Jurkat, Clone E6-1 (cell line): ENCODE measurements at regions not wholly inside any gene's neighbourhood (a gene's known extent, or its start where the extent isn't known, plus 50 kb on each side); places are given as distances from the start of the nearest gene placed in this dataset.

Source experiments
- DNase-seq: peaks from one replicate; pipeline ENCODE4 v3.0.0-alpha.2; 2011; ENCODE audit warnings: low read depth, low spot score
- H3K4me3 ChIP-seq: 2 replicates; pipeline ENCODE4 v1.5.1; 2011; ENCODE audit warnings: mild to moderate bottlenecking, low read length, control low read depth, moderate library complexity

DNA sequence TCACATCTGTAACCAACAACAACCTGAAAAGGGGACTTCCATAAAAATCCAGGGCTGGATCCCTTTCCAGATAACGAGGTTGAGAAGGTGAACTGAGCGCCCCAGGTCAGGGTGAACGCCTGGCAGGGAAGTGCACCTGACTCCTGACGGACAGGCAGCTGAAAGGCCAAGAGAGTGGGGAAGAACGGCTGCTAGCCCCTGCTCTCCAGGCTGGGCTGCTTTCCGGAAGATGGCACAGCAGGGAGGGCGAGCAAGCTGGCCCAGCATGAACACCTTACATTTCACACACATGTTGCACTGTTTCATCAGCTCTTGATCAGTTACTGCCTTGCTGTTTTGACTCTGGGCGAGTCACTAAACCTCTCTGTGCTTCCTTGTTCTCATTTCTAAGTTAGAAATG is 127.2 kb upstream of the IQSEC1 start:
- DNase-seq = no peak
- H3K4me3 ChIP-seq = no peak overlapping the region

DNA sequence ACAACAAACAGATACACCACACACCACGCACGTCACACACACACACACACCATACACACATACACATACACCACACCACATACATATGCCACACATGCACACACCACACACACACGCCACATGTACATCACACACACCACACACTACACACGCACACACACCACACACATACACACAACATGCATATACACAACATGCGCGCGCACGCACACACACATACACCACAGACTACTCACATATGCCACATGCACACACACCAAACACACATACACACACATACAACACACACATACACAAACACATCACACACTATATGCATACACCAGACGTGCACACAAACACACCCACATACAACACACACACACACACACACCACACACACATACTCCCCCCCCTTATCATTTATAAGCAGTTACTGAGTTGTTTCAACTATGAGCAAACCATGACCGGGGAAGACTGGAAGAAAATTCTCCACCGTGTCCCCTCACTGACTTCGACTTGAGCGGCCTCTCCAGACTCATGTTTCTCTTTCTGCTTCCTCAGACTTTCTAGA is 126.7 kb upstream of the IQSEC1 start:
- no peak for DNase-seq
- no peak overlapping the region for H3K4me3 ChIP-seq

GRCh38 chr3:13199006-13199776 is 126.0 kb upstream of the IQSEC1 start:
- no peak for DNase-seq
- no peak overlapping the region for H3K4me3 ChIP-seq

DNA sequence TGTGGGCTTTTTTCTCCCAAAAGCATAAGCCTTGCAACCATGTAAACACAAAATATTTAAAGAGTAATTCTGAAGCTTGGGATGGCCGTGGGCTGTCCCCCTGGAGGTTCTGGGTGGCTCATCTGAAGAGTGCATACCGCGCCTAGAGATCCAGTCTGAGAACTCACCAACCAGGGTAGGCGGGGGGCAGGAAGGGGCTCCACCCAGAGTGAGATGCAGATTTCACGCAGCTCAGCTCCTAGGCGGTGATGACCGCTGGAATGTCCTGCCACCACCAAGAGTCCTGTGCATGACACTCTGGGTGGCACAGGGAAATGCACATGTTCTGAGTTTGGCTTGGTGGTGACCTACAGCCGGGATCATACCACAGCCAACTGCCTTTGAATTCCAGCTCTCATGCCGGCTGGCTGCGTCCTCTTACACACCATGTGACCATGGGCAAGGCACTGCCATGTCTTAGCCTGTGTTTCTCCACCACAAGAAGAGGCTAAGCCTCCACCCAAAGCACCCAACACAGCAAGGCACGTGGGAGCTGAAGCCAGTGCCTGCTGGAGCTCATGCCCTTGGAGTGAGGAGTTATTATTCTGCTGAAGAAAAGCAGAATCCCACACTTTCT is 125.1 kb upstream of the IQSEC1 start:
- no peak overlapping the region for H3K4me3 ChIP-seq

DNA sequence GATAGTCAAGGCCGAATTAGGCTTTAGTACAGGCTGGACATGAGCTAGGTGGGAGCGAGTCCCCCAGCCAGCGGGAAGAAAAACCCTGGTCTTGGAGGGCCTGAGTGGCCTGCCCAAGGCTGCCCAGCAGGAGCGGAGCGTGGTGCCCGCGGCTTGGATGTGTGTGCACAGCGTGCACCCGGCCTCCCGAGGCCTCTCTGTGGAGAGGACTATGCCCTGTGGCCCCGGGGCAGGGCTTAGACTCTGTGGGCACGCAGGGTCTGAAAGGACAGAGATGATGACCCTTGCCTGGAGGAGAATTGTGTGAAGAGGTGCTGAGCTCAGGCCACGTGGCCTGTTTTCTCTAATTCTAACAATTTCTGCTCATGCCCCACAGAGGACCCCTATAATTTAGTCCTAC is 124.6 kb upstream of the IQSEC1 start:
- no peak overlapping the region for H3K4me3 ChIP-seq
- no peak for DNase-seq

More for the DNA sequence above, 125.1 kb upstream of the IQSEC1 start:
- DNase-seq = no peak

DNA sequence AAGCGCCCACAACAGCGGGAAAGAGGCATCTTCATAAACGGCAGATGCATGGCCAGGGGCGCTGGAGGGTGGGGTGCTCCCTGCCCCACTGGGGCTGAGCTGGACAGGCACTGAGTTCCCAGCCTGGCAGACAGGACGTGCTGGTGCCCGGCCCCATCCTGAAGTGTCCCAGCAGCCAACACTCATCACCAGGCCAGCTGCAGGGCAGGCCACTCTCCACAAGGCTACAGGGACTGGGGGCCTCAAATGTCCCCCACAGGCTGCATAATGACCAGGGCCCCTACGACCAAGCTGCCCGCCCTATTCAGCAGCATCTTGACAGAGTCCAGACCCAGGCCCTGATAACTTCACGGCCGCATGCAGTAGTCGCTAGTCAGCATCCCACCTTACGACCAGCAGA is 124.1 kb upstream of the IQSEC1 start:
- DNase-seq = no peak
- H3K4me3 ChIP-seq = no peak overlapping the region

GRCh38 chr3:13195374-13195773 is 122.1 kb upstream of the IQSEC1 start:
- no peak for DNase-seq

DNA sequence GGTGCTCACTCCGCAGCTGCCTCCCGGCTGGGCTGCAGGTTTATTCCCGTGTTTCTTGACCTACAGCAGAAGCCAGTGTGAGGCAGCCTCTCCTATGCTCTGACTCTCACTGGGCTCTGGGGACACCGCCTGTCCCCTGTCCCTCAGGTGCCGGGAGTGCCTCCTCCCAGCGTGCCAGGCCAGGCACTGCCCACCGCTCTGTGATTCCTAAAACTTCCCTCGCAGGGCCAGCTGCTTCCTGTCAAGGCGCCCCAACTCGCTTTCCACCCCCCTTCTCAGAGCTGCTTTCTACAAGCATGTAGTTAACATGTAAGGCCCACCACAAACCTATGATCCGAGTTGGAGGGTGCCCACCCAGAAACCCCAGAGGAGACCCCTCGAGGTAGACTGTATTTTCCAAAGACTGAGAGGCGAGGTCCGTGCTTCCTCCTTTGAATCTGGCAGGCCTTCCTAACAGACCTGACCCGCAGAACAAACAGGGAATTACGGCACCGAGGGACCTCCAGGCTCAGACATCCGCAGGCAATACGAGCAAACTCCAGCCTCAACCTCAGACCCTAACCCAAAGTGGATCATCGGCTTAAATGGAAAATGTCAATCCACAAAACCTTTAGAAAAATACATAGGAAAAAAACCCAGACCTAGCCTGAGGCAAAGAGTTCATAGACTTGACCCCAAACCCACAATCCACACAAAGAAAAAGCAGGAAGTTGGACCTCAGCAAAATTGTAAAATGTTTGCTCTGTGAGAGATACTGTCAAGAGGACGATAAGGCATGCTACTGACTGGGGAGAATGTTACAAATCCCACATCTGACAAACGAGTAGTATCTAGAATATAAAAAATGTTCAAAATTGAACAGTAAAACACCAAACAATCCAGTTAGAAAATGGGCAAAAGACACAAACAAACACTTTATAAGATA is 121.3 kb upstream of the IQSEC1 start:
- H3K4me3 ChIP-seq = no peak overlapping the region
- peak; percentile 37 for DNase-seq

More at GRCh38 chr3:13195374-13195773, 122.1 kb upstream of the IQSEC1 start:
- H3K4me3 ChIP-seq = no peak overlapping the region

DNA sequence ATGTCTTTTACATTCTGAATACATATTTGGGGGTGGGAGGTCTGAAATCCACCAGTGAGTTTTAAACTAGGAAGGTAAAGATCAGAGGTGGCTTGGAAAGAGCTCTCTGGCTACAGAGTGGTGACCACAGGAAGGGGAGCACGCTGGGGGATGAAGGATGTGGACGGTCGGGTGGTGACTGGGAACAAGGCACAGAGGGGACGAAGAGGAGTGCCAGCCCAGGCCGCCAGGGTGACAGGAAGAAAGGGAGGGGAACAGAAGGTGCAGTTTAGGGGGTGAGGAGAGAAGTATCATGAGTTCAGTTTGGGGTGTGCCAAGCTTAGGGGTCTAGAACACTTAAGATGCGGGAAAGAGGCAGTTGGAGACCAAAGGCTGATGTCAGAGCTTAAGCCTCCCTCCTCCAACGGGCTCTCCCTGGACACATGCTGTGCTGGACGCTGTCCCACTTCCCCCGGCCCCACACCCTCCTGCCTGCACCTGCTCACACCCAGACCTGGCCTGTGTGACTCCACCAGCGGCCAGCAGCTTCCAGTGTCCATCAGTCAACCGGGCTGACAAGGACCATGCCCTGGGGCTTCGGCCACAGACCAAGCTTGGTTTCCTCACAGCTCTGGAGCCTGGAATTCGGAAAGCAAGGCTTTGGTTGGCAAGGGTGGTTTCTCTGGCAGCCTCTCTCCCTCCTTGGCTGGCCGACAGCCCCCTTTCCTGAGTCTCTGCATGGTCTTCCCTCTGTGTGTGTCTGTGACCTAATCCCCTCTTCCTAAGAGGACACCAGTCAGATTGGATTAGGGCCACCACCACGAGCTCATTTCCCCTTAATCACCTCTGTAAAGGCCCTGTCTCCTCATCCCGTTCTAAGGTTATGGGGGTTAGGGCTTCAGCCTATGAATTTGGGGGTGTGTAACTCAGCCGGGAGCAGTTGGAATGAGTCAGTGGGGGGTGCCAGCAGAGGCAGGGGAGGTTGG is 120.4 kb upstream of the IQSEC1 start:
- no peak overlapping the region for H3K4me3 ChIP-seq
- no peak for DNase-seq

DNA sequence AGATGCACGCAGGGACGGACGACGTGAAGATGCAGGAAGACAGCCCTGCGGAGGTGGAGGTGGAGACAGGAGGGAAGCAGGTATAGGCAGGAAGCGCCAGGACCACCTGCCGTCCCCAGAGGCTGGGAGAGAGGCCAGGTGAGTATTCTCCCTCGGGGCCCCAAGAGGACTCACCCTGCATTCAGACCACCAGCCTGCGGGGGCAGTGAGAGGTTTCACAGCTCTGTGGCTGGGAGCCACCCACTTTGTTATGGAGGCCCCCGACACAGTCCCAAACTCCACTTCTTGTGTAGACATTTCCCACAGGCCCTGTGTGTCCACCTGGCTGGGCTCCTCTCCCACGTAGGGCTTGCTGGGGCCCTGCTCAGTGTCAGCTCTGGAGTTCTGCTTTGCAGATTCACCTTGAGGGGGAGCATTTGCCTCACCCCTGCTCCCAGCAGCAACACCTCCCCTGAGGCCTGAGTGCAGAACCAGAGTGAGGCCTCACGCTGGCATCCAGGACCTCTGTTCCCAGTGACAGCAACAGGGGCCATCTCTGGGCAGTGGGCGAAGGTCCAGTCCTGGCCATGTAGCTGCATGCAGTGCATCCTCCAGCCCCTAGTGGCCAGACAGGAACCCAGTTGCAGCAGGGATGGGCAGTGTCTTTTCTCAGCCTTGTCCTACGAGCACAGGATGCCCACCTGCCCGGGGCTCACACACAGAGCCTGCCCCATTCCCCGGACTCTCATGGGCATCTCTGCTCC is 119.4 kb upstream of the IQSEC1 start:
- no peak overlapping the region for H3K4me3 ChIP-seq
- DNase-seq = no peak

- H3K4me3 ChIP-seq = no peak overlapping the region
- no peak for DNase-seq
Measured at GRCh38 chr3:13191016-13191415, 117.8 kb upstream of the IQSEC1 start.

DNA sequence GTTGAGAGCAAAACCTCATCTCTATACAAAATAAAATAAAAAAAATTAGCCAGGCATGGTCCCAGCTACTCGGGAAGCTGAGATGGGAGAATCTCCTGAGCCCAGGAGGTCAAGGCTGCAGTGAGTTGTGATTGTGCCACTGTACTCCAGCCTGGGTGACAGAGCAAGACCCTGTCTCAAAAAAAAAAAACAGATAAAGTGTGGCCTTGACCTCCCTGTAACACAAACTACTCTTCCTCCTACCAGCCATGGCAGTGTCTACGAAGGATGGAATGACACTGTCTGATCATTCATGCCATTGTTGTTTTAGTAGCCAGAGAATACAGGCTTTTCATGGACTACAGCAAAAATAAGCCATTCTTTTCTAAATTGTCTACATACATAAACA is 117.1 kb upstream of the IQSEC1 start:
- no peak for DNase-seq
- H3K4me3 ChIP-seq = no peak overlapping the region

- no peak overlapping the region for H3K4me3 ChIP-seq
- DNase-seq = no peak
Measured at GRCh38 chr3:13189639-13190377, 116.6 kb upstream of the IQSEC1 start.

DNA sequence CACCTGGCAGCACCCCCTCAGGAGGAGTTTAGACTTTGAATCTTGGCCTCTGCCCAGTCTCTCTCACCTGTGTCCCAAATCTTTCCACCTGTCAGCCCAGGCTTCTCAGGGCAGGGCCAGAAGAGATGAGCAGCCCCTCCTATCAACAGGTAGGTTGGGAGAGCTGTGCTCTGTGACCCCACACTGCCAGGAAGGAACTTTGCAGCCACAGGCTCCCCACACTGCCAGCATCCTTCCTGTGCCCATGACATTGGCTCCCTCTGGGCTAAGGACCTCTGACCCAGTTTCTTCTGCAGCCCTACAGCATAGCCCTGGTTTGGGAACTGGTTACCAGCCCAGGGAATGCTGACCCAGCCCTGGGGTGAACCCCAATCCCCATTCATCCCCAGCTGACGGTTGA is 115.7 kb upstream of the IQSEC1 start:
- no peak overlapping the region for H3K4me3 ChIP-seq
- DNase-seq = no peak

DNA sequence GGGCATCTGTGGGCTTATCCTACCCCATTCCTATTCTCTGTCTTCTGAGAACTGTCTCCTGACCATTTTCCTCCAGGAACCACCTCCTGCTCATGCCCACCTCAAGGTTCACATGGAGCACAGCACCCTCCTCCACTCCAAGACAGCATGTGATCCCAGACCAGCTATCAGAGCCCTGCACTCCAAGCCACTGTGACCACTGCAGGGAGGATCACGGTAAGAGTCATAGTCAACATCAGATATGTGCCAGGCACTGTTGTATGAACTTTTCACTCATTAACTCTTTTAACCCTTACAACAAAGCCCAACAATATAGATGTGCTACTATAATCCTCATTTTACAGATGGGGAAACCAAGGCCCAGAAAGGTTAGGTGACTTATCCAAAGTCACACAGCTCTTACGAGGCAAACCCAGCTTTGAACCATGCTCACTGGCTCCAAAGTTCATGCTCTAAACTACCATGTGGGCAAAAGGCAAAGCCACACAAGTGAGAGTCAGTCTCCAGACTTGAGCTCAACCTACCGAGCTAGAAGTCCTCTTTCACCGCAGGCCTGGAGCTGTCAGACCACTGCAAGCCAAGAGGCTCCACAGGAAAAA is 115.1 kb upstream of the IQSEC1 start:
- no peak overlapping the region for H3K4me3 ChIP-seq
- DNase-seq = no peak

GRCh38 chr3:13187593-13187992 is 114.4 kb upstream of the IQSEC1 start:
- DNase-seq = no peak

GRCh38 chr3:13186435-13186815 is 113.2 kb upstream of the IQSEC1 start:
- DNase-seq = no peak
- H3K4me3 ChIP-seq = no peak overlapping the region

More at GRCh38 chr3:13187593-13187992, 114.4 kb upstream of the IQSEC1 start:
- H3K4me3 ChIP-seq = no peak overlapping the region
